Fibroblast of pulmonary artery (primary cell): ENCODE measurements at regions not wholly inside any gene's neighbourhood (a gene's known extent, or its start where the extent isn't known, plus 50 kb on each side); places are given as distances from the start of the nearest gene placed in this dataset.

Source experiments
- DNase-seq: peaks from one replicate; pipeline ENCODE4 v3.0.0-alpha.2; 2010; ENCODE audit warnings: low read depth
- H3K4me3 ChIP-seq: replicated peaks from 2 replicates; pipeline ENCODE4 v1.5.1; 2011; ENCODE audit warnings: low read depth, mild to moderate bottlenecking, control low read depth, low read length, moderate library complexity
- CTCF ChIP-seq: IDR thresholded peaks from 2 replicates; pipeline ENCODE4 v1.5.1; 2011; ENCODE audit warnings: mild to moderate bottlenecking, control low read depth, low read length, inconsistent platforms; ENCODE audit errors: missing control alignments

DNA sequence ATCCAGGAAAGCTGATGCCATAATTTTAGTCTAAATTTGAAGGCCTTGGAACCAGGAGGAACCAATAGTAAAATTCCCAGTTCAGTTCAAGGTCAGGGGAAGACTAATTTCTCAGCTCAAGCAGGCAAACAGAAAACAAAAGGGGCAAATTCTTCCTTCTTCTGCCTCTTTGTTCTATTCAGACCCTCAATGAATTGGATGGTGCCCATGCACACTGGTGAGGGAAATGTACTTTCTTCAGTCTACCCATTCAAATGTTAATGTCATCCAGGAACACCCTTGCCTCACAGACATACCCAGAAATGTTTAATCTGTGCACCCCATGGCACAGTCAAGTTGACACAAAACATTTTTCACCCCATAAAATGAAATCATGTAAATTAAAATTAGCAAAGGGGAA, 1851.2 kb upstream of the ADGRL3 start:
- DNase-seq, result no peak
- no peak for TF ChIP-seq CTCF

GRCh38 chr4:59369229-59369628, 1830.9 kb upstream of the ADGRL3 start:
- no peak overlapping the region for H3K4me3 ChIP-seq
- DNase-seq, result no peak
- TF ChIP-seq CTCF, result no peak

More for the DNA sequence above, 1851.2 kb upstream of the ADGRL3 start:
- H3K4me3 ChIP-seq, result no peak overlapping the region

- H3K4me3 ChIP-seq, result no peak overlapping the region
- no peak for TF ChIP-seq CTCF
- no peak for DNase-seq
Measured at GRCh38 chr4:59374416-59374815, 1825.7 kb upstream of the ADGRL3 start.

DNA sequence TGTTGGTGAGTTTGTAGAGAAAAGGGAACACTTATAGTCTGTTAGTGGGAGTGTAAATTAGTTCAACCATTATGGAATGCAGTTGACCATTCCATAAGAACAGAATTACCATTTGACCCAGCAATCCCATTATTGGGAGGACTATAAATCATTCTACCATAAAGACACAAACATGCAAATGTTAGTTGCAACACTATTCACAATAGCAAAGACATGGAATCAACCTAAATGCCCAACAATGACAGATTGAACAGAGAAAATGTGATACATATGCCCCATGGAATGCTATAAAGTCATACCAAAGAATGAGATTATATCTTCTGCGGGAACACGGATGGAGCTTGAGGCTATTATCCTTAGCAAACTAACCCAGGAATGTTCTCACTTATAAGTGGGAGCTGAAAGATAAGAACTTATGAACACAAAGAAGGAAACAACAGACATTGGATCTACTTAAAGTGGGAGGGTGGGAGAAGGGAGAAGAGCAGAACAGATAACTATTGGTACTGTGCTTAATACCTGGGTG, 1819.2 kb upstream of the ADGRL3 start:
- no peak overlapping the region for H3K4me3 ChIP-seq
- no peak for DNase-seq
- TF ChIP-seq CTCF, result no peak

GRCh38 chr4:59381591-59381990, 1818.5 kb upstream of the ADGRL3 start:
- H3K4me3 ChIP-seq, result no peak overlapping the region
- no peak for TF ChIP-seq CTCF
- DNase-seq, result no peak

- TF ChIP-seq CTCF, result no peak
- DNase-seq, result no peak
- H3K4me3 ChIP-seq, result no peak overlapping the region
Measured at GRCh38 chr4:59387759-59388758, 1812.1 kb upstream of the ADGRL3 start.
